GM19025 (cell line): ENCODE measurements at regions not wholly inside any gene's neighbourhood (a gene's known extent, or its start where the extent isn't known, plus 50 kb on each side); places are given as distances from the start of the nearest gene placed in this dataset.

Source experiments
- ATAC-seq: cut with Tn5 transposase; IDR thresholded peaks from one replicate; pipeline ENCODE4 v1.9.1; 2021; ENCODE audit warnings: mild to moderate bottlenecking, low read depth, moderate library complexity; ENCODE audit not compliant: unreplicated experiment

DNA sequence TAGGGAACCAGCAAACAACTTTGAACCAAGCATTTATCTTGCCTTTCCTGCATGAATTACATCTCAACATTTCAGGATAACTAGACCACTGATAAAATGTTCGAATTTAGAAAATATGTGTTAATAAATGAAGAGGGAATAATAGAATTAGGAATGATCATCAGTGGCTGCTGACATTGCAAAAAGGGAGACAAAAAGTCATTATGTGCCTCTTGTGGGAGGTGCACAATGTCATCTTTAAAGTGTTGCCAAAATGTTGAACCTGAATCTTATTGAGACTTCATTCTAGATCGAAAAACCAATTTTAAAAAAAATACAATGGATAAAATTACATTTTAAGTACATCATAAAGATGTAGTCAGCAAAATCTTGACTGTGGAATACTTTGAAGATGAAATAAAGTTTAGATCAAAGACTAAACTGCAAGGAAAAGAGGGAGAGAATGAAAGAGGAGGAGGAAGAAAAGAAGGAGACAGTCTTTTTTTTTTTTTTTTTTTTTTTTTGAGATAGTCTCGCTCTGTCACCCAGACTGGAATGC lies 299.3 kb downstream of the FBXW7 start:
- ATAC-seq, result no peak

DNA sequence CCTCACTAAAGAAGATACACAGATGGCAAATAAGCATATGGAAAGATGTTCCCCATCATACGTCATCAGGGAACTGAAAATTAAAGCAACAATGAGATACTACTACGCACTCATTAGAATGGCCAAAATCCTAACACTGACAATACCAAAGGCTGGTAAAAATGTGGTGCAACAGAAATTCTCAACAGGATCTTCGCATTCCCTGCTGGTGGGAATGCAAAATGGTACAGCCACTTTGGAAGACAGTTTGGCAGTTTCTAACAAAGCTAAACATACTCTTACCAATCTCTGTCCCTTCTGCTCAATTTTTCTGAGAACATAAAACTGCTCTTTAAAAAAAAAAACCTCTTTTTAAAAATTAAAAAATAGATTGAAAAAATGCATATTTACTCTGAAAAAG lies 300.2 kb downstream of the FBXW7 start:
- no peak for ATAC-seq

DNA sequence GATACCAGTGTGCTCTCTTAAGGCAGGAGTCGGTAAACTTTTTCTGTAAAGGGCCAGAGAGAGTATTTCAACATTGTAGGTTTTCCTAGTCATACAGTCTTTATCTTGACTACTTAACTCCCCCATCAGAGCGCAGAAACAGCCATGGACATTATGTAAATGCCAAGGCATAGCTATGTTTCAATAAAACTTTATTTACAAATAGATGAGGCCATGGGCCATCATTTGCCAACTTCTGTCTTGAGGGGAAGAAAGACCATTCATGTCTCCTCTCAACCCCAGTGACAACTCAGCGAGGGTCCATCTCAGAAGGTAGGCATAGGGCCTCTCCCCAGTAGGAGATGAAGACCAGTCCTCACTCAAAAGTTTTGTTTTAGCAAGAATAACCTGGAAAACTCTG lies 301.3 kb downstream of the FBXW7 start:
- no peak for ATAC-seq

DNA sequence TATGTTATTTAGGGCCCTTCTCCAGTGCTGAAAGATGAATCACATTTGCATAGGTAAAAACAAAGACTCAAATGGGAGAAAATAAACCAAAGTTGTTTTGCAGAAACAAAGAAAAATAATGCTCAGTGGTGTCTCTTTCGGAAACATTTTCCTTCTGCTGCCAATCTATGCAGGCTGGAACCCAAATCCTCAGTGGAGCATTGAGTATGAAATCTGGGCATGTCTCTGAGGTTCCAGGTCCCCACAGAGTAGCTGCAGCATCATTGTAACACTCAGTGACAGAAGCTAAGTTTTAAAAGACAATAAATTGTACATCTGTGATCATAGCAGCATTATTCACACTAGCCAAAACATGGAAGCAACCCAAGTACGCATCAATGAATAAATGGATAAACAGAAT lies 303.6 kb downstream of the FBXW7 start:
- no peak for ATAC-seq

GRCh38 chr4:152229782-152230289 lies 306.1 kb downstream of the FBXW7 start:
- no peak for ATAC-seq

- ATAC-seq, result no peak
These were observed 310.2 kb downstream of the FBXW7 start for GRCh38 chr4:152225680-152226079.

DNA sequence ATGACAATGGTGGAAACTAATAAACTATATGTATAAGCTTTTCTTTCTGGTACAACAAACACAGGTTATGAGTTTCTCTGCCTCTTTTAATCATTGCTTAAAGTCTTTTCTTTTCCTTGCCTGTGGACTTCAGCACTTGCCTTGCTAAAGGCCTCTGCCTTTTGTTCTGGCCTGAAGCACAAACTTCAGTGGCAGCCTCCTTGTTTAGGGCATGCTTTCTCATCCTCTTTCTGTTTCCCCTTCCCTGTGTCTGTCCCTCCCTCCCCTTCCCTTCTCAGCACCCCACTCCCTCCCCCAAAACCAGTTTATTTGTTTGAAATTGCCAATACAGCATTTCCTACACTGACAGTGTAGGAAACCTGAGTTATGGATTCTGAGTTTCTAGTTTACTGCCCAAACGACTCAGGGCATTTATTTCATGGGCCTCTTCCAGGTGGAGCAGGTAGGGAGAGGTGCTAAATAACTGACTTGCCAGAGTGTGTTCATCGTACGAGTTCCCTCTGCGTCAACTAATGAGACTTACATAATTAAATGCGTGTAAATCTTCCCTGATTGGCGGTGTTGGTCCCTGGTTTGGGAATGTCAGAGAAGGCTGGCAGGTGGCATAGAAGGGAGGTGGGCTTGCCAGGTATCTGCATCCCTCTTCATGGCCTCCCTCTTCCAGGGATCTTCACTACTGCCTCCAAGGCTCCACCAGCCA lies 311.0 kb downstream of the FBXW7 start:
- ATAC-seq, result no peak

- no peak for ATAC-seq
These were observed 311.7 kb downstream of the FBXW7 start for GRCh38 chr4:152224223-152224622.

GRCh38 chr4:152223600-152223999 lies 312.3 kb downstream of the FBXW7 start:
- no peak for ATAC-seq

- no peak for ATAC-seq
These were observed 313.9 kb downstream of the FBXW7 start for GRCh38 chr4:152221816-152222516.

GRCh38 chr4:152220201-152220666 lies 315.7 kb downstream of the FBXW7 start:
- peak; percentile 66 for ATAC-seq

DNA sequence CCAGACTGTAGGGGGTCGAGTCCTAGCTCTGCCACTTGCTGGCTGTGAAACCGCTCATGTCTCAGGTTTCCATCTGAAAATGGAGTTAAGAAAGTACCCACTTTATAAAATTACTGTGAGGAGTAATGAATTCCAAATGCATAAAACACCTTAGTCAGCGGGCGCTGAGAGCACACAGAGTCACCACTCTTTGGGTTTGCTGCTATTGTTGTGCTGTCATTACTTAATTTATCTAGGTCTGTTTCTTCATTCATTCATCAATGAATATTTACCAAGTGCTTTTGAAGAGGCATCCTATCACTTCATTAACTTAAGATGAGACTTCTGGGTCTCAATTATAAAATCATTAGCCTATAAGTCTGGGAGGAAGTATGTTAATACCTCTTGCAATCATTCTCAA lies 317.3 kb downstream of the FBXW7 start:
- no peak for ATAC-seq

DNA sequence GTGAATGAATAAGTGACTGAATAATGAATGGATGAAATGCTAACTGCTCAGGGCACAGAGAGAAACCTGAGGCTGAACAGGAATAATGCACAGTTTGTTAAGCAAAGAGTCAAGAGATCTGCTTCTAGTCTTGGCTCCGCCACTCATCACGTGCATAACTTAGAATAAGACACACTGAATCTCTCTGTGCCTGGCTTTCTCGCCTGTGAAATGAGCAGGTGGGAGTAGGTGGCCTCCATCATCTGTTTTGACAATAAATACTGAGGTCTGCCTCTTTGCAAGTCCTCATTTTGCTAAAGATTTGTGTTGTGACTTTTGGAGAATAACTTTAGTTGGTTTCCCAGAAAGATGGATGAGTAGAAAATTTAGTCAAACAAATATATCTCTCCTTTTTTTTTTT lies 318.0 kb downstream of the FBXW7 start:
- no peak for ATAC-seq

DNA sequence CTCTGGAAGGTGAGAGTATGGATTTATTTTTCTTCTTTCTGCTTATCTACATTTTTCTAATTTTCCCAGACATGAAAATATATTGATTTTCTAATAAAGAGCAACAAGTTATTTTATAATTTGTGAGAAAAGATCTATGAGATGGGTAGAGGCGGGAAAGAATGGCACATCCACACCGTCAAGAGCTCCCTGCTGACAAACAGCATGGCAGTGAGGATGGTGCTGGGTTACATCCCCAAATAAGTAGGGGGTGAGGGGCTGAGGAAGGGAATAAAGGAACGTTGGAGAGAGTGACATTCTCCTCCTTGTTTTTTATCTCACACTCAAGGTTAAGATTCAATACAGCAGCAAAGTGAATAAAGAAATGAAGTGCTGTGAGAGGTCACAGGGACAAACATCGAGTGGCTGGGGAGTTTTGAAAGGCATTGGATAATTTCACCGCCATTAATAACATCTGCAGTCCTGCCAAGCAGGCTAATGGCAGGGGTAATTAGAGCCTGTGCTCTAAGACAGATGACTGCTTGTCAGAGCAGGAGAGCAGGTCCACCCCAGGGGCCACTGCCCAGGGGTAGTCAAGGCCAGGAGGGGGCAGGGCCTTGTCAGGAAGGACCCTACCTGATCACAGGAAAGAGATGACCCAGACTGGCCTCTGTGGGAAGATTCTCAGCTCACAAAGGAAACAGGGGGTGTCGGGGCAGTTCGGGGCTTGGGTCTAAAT lies 323.8 kb downstream of the FBXW7 start:
- no peak for ATAC-seq

GRCh38 chr4:152209772-152210493 lies 326.0 kb downstream of the FBXW7 start:
- peak; percentile 80 for ATAC-seq

- ATAC-seq, result no peak
These were observed 328.5 kb downstream of the FBXW7 start for GRCh38 chr4:152207378-152207720.

DNA sequence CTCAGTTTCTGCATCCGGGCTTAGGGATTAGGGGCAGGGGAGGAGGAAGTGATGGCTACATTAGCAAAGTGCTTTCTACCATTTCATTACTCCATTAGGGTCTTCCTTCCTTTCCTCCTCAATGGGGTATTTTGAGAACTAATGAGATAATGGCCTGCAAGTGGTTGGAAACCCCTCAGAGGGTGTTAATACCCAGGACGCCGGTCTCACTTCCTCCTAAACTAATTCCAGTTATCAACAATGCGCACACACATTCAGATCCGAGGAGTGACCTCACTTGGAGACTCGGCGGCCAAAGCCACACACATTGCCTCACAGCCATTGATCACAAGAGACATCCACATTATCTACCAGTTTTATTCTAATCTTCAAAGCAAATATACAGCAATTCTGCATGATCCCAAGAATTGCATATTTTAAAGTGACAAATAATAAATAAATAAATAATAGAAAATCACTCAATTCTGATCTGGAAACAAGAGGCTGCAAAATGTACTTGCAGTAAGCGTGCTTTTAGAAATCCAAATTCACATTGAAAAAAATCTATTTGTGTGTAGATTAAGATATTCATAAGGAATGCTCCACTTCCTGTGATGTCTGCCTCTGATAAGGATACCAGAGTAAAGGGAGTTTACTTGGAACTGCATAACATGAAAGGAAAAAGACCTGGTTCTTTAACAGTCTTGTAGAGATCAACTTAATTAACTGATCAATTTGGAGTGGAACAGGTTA lies 329.1 kb downstream of the FBXW7 start:
- ATAC-seq, result no peak

DNA sequence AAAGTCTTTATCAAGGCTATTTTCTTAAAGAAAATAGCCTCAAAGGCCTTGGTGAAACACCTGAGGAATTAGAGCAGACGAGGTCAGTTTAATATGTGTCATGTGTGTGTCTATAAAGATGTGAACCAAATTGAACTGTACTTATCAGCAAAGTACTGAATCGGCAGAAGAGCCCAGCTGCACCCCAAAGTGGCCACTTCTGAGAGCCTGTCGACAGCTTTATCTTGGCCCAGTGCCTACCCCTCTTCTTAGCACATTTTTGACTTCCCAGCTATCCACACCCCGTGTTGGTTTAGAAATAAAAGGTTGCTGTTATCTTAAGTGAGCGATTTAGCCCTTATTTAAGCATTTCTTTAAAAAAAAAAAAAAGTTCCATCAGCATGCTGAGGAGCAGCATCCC lies 329.7 kb downstream of the FBXW7 start:
- ATAC-seq, result no peak

DNA sequence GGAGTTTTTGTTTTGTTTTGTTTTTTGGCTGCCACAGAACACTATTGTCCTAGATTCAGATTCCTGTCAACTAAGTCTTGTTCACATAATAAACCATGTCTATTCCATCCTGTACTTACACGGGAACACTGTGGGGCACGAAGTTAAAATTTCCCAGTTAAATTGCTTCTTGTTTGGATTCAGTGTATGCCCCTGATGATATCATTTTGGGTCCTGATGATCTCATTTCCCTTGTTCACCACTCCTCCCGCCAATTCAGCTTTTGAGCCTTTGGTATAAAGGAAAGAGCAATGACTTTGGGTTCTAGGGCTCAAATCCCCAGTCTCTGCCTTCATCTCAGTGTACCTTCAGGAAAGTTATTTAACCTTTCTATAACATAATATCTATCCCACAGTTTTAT lies 333.5 kb downstream of the FBXW7 start:
- ATAC-seq, result no peak
